GM19099 (cell line): ENCODE measurements at regions not wholly inside any gene's neighbourhood (a gene's known extent, or its start where the extent isn't known, plus 50 kb on each side); places are given as distances from the start of the nearest gene placed in this dataset.

ENCODE experiments used
- POLR2A ChIP-seq: IDR thresholded peaks from 3 replicates; pipeline ENCODE4 v1.6.1; 2011; ENCODE audit warnings: low read depth; ENCODE audit not compliant: insufficient read length; ENCODE audit errors: extremely low read depth

DNA sequence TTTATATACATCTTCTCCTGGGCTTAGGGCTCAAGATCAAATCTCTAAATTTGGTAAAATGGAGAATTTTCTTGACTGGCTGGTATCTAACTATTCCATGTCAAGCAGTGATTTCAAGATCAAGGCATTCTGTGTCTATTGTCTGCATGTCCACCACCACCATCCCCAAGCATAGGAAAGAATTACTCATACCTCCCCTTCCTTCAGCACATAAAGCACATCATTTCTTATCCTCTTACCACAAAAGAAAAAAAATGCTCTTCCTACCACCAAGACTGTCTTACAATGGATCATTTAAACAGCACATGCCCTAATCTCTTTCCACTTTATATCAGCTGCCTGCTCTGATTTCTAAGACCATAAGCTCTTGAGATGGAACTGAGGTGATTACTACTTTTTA is 470.5 kb upstream of the THBS1 start:
- TF ChIP-seq POLR2A: no peak

DNA sequence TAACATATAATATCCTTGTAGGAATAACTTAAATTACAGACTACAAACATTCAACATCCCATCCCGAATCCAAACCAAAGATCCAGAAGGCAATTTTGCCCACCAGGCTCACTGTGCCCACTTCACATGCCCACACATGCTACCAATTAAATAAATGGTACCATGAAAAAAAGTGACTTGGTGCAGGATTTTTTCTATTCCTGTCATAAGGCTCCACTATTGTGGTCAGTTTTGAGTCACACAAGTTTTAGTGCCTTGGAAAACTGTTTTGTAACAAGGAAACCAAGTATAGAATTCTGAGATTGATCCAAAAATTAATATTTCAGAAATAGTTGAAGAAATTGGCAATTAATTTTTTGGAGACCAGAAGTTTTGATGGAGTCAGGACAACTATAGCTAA is 470.1 kb upstream of the THBS1 start:
- no peak for TF ChIP-seq POLR2A

DNA sequence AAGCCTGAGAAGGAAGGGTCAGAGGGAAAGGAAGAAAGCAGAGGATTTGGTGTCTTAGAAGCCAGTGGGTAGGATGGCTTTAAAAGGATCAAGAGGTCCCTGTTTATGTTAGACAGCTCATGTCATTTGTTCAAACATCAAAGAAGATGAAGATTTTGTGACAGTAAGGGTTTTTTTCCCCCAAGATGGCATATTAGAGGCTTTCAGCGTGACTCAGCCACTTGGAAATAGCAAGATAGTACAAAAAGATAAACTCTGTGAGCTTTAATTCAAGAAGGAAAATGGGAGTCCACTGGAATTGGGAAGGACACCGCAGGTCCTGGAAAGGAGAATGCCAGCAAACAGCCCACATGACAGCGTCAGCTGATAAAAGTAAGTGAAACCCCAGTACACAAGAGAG is 467.1 kb upstream of the THBS1 start:
- TF ChIP-seq POLR2A: no peak

DNA sequence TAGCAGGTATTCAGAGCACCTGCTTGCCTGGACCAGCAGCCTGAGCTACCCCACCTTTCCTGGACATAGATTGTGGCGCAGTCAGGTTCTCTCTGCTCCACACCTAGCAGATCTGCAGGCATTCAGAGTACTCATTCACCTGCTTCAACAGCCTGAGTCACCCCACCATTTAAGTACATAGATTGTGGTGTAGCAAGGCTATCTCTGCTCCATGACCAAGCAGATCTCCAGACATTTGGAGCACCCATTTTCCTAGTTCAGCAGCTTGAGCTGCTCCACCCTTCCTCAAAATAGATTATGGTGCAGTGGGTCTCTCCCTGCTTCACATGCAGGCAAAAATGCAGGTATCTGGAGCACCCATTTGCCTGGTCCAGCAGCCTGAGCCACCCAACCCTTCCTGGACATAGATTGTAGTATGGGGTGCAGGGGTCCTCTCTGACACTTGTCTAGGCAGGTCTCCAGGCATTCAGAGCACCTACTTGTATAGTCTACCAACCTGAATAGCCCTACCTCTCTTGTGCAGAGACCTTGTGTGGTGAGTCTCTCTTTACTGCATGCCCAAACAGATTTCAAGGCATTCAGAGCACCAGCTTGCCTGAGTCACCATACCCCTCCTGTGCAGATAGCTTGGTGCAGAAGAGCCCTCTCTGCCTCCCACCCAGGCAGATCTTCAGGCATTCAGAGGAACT is 466.0 kb upstream of the THBS1 start:
- no peak for TF ChIP-seq POLR2A

DNA sequence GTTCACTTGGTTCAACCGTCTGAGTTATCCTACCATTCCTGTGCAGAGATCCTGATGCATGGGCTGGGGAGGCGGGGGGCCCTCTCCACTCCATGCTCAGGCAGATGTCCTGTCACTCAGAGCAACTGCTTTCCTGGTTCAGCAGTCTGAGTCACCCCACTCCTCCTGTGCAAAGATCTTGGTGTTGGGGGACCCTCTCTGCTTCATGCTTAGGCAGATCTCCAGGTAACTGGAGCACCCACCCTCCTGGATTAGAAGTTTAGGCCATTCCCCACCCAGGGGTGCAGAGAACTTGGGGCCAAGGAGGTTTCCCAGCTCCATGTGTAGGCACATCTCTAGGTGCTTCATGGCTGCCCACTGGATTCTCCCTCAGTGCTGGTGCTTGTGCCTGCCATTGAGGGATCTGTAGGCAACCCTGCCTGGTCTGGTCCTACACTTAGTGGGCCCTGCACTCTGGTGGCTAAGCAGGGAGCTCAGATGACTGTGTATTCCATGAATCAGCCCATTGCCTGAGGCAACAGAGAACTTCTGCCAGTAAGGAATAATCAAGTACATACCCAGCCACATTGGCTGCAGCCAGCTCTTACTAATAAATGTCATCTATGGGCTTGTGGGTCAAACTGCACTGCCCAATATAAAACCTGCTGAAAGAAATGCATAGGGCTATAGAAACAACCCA is 465.4 kb upstream of the THBS1 start:
- TF ChIP-seq POLR2A: no peak

DNA sequence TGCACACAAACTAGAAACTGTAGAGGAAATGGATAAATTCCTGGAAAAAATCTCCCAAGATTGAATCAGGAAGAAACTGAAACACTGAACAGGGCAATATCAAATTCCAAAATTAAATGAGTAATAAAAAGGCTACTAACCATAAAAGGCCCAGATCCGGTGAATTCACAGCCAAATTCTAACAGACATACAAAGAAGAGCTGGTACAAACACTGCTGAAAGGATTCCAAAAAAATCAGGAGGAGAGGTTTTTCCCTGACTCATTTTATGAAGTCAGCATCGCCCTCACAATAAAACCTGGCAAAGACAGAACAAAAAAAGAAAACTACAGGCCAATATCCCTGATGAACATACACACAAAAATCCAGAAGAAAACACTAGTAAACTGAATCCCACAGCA is 462.4 kb upstream of the THBS1 start:
- TF ChIP-seq POLR2A: no peak

DNA sequence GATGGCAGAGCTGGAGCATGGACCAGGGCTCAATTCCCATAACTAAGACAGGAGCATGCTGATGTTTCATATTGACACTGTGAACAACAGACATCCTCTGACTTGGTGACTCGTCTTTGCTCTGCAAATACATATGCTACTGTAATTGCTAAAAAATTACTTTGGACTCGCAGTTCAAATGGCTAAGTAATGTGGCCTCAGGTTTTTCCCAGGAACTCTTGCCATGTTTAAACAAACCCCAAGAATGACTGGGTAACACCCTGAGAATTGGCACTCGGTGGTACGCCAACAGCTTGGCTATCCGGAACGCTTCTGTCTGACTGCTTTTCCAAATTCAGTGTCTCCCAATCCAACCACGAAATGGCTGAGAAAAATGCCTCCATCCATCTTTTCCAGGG is 456.7 kb upstream of the THBS1 start:
- no peak for TF ChIP-seq POLR2A

DNA sequence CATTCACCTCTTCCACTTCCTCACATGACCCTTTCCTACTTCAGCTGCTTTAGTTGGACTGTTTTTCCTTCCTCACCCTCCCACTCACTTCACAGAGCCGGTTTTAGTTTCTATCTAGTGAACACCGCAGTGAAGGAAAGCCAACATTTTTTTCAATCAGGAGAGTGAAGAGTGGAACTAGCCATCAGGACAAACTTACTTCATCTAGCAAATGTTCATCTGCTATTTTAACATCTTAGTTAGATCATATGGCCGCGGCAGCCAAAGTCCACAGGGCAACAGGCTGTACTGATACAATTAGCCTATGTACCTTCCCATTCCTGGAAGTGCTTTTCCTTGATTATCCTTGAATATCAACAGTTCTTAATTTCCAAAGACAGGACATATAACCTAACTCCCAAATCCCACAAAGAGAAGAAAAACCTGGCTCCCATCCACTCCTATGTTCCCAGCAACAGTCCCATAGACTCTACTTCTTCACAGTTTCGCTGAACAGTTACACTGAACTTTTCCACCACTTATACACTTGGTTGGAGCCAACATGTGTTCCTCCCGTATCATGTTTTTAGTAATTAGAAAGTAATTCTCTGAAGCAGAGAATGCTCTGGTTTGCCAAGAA is 456.2 kb upstream of the THBS1 start:
- no peak for TF ChIP-seq POLR2A

DNA sequence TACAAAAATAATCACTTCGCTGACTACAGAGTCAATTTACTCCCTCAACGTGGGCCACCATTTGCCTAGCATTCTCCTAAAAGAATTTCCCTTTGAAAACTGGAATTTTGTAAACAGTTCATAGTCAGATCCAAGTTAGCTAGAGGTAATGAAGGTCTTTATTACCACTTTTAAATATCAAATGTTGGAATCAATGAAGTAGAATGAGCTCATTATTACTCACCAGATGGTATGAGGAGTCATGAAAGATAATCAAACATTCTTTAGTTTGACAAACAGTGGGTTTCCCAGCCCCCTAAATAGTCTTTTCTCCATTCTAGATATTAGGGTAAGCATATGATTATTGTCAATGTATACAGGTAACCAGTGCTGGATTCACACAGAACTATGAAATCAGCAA is 455.7 kb upstream of the THBS1 start:
- TF ChIP-seq POLR2A: no peak

DNA sequence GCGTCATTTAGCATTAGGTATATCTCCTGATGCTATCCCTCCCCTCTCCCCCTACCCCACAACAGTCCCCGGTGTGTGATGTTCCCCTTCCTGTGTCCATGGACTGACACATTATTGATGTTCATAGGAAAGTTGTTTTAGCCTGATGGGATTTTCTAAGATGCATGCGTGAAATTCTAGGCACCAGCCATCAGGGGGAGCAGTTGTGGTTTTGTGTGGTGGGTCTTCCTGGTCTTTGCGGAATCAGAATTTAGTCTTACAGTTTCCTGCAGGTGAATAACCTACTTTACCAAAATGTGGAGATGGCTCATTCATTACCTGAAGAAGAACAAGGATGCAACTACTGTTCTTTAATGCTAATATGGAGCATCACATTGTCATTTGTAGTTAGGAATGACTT is 455.0 kb upstream of the THBS1 start:
- TF ChIP-seq POLR2A: no peak

DNA sequence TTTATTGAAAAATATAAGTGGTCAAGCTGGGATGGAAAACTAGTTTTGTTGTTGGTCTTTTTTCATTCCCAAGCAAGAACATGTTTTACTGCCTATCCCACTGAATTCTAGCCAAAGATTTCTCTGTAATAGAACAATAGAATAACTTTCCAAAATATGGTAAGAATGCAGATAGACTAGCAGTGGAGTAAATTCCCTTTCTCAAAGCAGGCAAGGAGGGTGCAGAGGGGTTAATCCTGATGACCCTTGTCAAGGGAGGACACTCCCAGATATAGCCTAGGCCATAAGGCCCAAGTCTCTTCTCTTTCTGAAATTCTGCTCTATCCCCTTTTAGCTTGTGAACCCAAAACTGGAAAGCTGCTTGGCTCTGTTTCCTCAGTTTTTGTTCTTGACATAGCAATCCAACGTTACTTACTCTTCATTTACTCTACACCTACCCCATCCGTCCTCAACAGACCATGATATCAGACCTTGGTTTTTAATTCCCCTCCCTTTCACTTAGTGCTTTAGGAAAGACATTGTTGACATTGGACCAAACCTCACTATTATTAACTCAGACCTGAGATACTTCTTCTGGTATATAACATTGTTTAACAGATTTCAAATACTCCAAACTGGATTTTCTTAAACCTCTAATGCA is 453.6 kb upstream of the THBS1 start:
- no peak for TF ChIP-seq POLR2A

DNA sequence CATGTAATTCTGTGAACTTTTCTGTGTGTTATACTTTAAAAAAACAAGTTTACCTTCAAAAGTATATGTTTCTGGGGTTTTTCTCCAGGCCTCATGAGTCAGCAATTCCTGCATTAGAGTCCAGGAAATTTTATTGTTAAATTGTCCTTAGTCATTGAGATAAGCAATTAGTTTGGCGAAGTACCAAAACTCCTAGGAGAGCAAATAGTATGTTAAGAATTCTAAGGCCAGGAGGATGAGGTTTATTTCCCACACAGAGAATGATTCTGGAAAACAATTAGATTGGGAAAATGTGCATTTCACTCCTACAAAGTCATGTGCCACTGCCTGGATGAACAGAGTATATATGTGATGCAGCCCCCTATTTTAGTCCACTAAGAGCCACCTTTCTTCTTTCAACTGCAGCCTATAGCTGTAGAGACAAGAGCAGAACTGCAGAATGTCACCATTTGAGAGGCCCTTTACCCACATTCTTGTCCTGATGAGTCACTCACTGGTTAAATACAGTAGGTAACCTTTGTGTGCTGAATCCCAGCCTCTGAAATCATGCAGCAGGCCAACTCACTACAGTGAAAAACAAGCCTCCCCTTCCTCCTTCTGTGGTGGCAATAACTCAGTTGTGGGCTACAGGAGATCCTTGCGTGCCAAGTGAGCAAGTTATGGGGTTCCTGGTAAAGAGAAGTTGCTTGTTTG is 452.8 kb upstream of the THBS1 start:
- no peak for TF ChIP-seq POLR2A

DNA sequence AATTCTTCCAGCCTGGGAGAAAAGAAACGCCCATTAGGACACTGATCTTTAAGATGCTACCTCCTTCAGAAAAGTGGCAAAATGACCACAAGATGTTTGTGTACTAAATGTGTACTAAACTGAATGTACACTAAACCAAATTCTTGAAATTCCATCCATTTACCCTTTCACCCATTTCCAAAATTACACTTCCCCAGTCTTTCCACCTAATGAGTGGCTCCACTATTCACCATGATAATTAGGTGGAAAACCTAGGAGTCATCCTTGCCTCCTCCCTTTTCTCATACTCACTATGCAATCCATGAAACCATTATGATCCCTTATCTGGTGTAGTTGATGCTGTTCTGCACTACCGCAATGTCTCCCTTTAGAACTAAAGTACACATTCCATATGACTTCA is 452.1 kb upstream of the THBS1 start:
- TF ChIP-seq POLR2A: no peak

DNA sequence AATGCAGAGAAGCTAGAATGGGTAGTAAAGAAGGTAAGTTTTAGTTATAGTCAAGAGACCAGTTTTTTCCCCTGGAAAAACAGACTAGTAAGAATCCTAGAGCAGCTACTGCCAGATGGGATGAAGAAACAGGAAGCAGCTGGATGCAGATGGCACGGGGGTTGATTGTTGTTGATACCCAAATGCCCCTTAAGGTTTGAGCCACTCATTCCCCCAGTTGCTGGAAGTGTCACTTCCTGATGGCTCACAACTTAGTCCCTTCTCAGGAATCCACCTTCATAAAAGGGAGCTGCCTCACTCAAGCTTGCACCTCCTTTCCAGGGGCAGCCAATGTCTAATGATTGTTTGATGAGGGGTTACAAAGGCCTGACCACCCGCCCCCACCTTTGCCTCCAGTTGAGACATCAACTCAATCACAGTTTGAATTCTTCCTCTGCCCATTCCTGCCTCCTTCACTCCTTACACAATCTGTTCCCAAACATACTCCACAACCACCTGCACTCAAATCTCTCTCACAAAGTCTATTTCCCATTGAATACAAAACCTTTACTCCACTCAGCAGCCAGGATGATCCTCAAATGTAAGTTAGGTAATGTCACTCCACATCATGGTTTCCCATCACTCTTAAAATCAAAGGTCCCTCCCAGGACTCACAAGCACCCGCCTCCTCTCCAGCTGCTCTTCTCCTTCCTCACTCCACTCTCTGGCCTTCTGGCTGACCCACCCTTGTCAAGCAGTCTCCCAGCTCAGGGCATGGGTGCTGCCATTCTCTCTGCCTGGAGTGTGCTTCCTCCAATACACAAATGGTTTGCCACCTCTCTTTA is 450.1 kb upstream of the THBS1 start:
- no peak for TF ChIP-seq POLR2A
